ENCODE measurements at regions not wholly inside any gene's neighbourhood (a gene's known extent, or its start where the extent isn't known, plus 50 kb on each side); places are given as distances from the start of the nearest gene placed in this dataset.
A peak's percentile ranks its signal among the peaks of the same experiment; 100 is the strongest.

DNA sequence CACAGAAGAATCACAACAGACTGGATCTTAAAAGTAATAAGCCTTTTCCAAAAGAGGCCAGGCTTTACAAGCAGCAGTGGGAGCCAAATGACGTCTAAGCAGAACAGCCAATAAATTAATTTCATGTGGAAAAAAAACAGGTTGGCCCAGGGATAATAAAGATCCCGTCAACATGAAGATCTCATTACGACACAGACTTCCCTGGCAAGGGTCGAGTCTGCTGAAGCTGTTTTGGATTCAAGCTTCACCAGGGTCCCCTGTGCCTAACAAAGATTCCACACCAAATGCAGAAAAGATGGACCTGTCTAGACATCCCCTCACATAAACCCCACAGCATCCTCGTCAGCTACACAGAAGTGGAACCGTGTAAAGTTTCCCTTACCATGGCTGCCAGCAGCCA is 215.1 kb upstream of the ZNF507 start:
- no peak overlapping the region for H3K27ac ChIP-seq (replicated peaks)
- no peak for TF ChIP-seq POLR2AphosphoS5 (IDR thresholded peaks at IDR 0.05; ENCODE audit: low read depth)
- TF ChIP-seq, protein P1, sequence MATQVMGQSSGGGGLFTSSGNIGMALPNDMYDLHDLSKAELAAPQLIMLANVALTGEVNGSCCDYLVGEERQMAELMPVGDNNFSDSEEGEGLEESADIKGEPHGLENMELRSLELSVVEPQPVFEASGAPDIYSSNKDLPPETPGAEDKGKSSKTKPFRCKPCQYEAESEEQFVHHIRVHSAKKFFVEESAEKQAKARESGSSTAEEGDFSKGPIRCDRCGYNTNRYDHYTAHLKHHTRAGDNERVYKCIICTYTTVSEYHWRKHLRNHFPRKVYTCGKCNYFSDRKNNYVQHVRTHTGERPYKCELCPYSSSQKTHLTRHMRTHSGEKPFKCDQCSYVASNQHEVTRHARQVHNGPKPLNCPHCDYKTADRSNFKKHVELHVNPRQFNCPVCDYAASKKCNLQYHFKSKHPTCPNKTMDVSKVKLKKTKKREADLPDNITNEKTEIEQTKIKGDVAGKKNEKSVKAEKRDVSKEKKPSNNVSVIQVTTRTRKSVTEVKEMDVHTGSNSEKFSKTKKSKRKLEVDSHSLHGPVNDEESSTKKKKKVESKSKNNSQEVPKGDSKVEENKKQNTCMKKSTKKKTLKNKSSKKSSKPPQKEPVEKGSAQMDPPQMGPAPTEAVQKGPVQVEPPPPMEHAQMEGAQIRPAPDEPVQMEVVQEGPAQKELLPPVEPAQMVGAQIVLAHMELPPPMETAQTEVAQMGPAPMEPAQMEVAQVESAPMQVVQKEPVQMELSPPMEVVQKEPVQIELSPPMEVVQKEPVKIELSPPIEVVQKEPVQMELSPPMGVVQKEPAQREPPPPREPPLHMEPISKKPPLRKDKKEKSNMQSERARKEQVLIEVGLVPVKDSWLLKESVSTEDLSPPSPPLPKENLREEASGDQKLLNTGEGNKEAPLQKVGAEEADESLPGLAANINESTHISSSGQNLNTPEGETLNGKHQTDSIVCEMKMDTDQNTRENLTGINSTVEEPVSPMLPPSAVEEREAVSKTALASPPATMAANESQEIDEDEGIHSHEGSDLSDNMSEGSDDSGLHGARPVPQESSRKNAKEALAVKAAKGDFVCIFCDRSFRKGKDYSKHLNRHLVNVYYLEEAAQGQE (IDR thresholded peaks at IDR 0.05; ENCODE audit: insufficient replicate concordance, low read depth), result no peak
- TF ChIP-seq, protein P2, sequence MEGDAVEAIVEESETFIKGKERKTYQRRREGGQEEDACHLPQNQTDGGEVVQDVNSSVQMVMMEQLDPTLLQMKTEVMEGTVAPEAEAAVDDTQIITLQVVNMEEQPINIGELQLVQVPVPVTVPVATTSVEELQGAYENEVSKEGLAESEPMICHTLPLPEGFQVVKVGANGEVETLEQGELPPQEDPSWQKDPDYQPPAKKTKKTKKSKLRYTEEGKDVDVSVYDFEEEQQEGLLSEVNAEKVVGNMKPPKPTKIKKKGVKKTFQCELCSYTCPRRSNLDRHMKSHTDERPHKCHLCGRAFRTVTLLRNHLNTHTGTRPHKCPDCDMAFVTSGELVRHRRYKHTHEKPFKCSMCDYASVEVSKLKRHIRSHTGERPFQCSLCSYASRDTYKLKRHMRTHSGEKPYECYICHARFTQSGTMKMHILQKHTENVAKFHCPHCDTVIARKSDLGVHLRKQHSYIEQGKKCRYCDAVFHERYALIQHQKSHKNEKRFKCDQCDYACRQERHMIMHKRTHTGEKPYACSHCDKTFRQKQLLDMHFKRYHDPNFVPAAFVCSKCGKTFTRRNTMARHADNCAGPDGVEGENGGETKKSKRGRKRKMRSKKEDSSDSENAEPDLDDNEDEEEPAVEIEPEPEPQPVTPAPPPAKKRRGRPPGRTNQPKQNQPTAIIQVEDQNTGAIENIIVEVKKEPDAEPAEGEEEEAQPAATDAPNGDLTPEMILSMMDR (IDR thresholded peaks at IDR 0.05; ENCODE audit: insufficient read depth, low read length), result no peak
- no peak for DNase-seq (ENCODE audit: low read depth in 1 of 2, low spot score in 1 of 2)
- H3K4me3 ChIP-seq (replicated peaks; ENCODE audit: insufficient read depth, low read length), result no peak overlapping the region
- H3K27me3 ChIP-seq (ENCODE audit: insufficient read depth, poor library complexity, severe bottlenecking), result no peaks in the 10 kb centered on the region

DNA sequence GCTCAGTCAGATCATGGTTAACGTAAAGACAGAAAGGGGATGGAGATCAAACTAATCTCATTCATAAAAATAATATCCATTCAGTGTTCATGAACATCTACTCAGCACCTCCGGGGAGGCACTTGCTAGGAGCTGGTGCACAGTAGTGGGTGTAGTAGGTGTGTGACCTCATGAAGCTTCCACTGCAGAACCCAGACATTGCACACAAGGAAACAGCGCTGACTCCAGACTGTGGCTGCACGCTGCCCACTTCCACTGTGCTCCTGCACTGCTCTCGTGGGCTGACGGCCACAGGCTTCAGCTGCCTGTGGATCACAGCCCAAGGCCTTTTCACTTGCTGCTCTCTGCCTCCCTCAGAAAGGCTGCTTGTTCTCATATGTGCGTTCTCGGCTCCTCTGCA is 214.4 kb upstream of the ZNF507 start:
- TF ChIP-seq, protein P1 (IDR thresholded peaks at IDR 0.05; ENCODE audit: insufficient replicate concordance, low read depth), result no peak
- no peak for TF ChIP-seq POLR2AphosphoS5 (IDR thresholded peaks at IDR 0.05; ENCODE audit: low read depth)
- DNase-seq (ENCODE audit: low read depth in 1 of 2, low spot score in 1 of 2), result no peak

DNA sequence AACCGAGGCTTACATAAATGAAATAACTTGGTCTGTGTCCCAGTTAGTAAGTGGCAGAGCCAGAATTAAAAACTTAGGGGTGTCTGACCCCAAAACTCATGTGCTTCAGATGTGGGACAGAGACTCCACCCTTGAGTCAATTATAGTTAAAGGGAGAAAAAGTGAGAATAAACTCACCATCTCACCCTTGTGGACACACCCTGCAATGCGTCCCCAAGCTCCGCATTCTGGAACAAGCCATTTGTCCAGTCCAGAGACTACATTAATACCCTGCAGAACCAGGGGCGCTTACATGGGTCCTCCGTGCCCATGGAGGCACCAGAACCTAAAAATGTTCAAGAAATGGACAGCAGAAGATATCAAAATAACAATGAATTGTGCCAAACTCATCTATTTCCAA is 207.0 kb upstream of the ZNF507 start:
- no peak for DNase-seq (ENCODE audit: low read depth in 1 of 2, low spot score in 1 of 2)
- Histone ChIP-seq H3K27me3 (ENCODE audit: insufficient read depth, poor library complexity, severe bottlenecking) (no peaks in the 10 kb centered on the region), H3K4me3 (replicated peaks; ENCODE audit: insufficient read depth, low read length) (no peak overlapping the region), H3K27ac (replicated peaks) (no peak overlapping the region)
- no peak for TF ChIP-seq GABPA (IDR thresholded peaks at IDR 0.05; ENCODE audit: low read depth)
- TF ChIP-seq, protein P2 (IDR thresholded peaks at IDR 0.05; ENCODE audit: insufficient read depth, low read length), result peak; percentile 7

More for the DNA sequence above, 214.4 kb upstream of the ZNF507 start:
- Histone ChIP-seq H3K4me3 (replicated peaks; ENCODE audit: insufficient read depth, low read length) (no peak overlapping the region), H3K27me3 (ENCODE audit: insufficient read depth, poor library complexity, severe bottlenecking) (no peaks in the 10 kb centered on the region), H3K27ac (replicated peaks) (no peak overlapping the region)

DNA sequence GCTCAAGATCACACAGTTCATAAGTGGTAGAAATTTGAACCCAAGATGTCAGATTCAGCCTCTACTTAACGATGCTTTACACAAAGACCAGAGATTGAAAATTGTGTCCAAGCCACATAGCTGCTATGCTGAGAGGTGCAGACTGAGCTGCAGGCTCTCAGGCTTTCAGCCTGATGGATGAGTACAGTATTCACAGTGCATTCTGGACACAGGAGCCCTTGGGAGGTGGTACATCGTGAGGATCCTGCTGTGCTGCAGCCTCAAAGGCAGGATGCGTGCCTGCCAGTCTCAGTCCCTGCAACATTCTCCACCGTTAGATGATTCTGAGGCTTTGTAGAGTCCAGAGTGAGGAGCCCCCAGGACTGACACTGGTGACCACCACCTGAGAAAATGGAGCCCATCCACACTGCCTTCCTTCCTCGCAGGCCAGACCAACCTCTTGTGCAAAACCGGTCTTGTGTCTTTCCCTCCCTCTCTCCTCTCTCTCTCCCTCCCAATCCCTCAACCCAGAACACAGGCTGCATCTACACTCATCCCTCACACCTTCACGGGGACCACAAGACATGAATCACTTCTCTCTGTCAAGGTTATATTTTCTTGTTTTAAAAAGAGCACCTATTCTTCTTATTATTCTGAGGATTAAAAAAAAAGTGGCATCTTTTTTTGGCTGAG is 203.4 kb upstream of the ZNF507 start:
- TF ChIP-seq, protein P1 (IDR thresholded peaks at IDR 0.05; ENCODE audit: insufficient replicate concordance, low read depth), result no peak
- TF ChIP-seq GABPA (IDR thresholded peaks at IDR 0.05; ENCODE audit: low read depth) (no peak), SPI1 (IDR thresholded peaks at IDR 0.05; ENCODE audit: borderline replicate concordance, low read depth) (no peak), POLR2AphosphoS5 (IDR thresholded peaks at IDR 0.05; ENCODE audit: low read depth) (no peak)
- TF ChIP-seq, protein P2 (IDR thresholded peaks at IDR 0.05; ENCODE audit: insufficient read depth, low read length), result no peak
- Histone ChIP-seq H3K27ac (replicated peaks) (no peak overlapping the region), H3K4me3 (replicated peaks; ENCODE audit: insufficient read depth, low read length) (no peak overlapping the region), H3K27me3 (ENCODE audit: insufficient read depth, poor library complexity, severe bottlenecking) (no peaks in the 10 kb centered on the region)
- DNase-seq (ENCODE audit: low read depth in 1 of 2, low spot score in 1 of 2), result no peak

Measured in HL-60 (cell line).